ENCODE measurements at regions not wholly inside any gene's neighbourhood (a gene's known extent, or its start where the extent isn't known, plus 50 kb on each side); places are given as distances from the start of the nearest gene placed in this dataset.
A peak's percentile ranks its signal among the peaks of the same experiment; 100 is the strongest.

GRCh38 chr7:50212666-50213621 is 91.6 kb upstream of the IKZF1 start (continued):
- TF ChIP-seq EP300 (IDR thresholded peaks at IDR 0.05; ENCODE audit: borderline replicate concordance in 1 of 2, control insufficient read depth in 1 of 2, low read depth in 2 of 2, low read length in 2 of 2) (0 out of 4 replicates have a peak, but pooled peaks of 1 of the 2 experiments have one; percentile 11), BCL3 (IDR thresholded peaks at IDR 0.05; ENCODE audit: borderline replicate concordance, insufficient read depth, low read depth, low read length, poor library complexity, severe bottlenecking) (no peak), MYB (IDR thresholded peaks at IDR 0.05; ENCODE audit: borderline replicate concordance, low read depth, low read length) (no peak), NFYB (IDR thresholded peaks at IDR 0.05; ENCODE audit: insufficient read depth, low read depth, low read length) (no peak), POLR2AphosphoS2 (IDR thresholded peaks at IDR 0.05; ENCODE audit: low read depth, low read length) (no peak), IKZF2 (IDR thresholded peaks at IDR 0.05) (peak in 1 of 2 experiments; percentile 28; a peak in 1 of 4 replicates), SKIL (IDR thresholded peaks at IDR 0.05; ENCODE audit: low read depth, poor library complexity, severe bottlenecking) (no peak), ZBED1 (IDR thresholded peaks at IDR 0.05; ENCODE audit: borderline replicate concordance) (no peak), RAD51 (IDR thresholded peaks at IDR 0.05) (no peak), SPI1 (IDR thresholded peaks at IDR 0.05; ENCODE audit: borderline replicate concordance, insufficient read depth, low read depth, low read length) (peak; percentile 53; the same call in 1 of the 2 replicates), CHD4 (IDR thresholded peaks at IDR 0.05) (no peak), RCOR1 (conservative IDR thresholded peaks at IDR 0.05; ENCODE audit: low read depth, low read length) (no peak), RELA (IDR thresholded peaks at IDR 0.05; ENCODE audit: borderline replicate concordance, partially characterized antibody) (no peak), RELB (IDR thresholded peaks at IDR 0.05; ENCODE audit: low read depth) (no peak), PRDM15 (CRISPR knock-in tag; IDR thresholded peaks at IDR 0.05) (no peak), EED (IDR thresholded peaks at IDR 0.05; ENCODE audit: low read depth) (peak; percentile 72; the same call in 1 of the 2 replicates), MTA2 (IDR thresholded peaks at IDR 0.05; ENCODE audit: low read depth) (no peak), RUNX3 (IDR thresholded peaks at IDR 0.05; ENCODE audit: low read length) (peak; percentile 67), IKZF1 (conservative IDR thresholded peaks at IDR 0.05) (0 out of 2 replicates have a peak, but pooled peaks have one; percentile 32)

Measured in GM12878 (cell line).